ENCODE measurements at regions not wholly inside any gene's neighbourhood (a gene's known extent, or its start where the extent isn't known, plus 50 kb on each side); places are given as distances from the start of the nearest gene placed in this dataset.
"Not testable (repeated sequence)": the region's sequence is repeated elsewhere in the genome, so short reads cannot be mapped to it uniquely, and the experiment has no call there.

GRCh38 chr16:70032906-70033305, 81.2 kb upstream of the PDPR start:
- H3K36me3 Mint-ChIP-seq (ENCODE audit: low read depth): peaks cover 73% of the 10 kb centered on the region
- H3K27ac Mint-ChIP-seq; H3K4me1 ChIP-seq (ENCODE audit: insufficient read depth, low read length); DNase-seq; intact Hi-C loops (cut with DNase I, micrococcal nuclease); H3K27ac ChIP-seq (ENCODE audit: low read depth in 1 of 2, low read length in 2 of 2); H3K9me3 Mint-ChIP-seq; POLR2A ChIA-PET; H3K4me3 Mint-ChIP-seq; H3K4me3 ChIP-seq (ENCODE audit: low read length); H3K27me3 ChIP-seq (ENCODE audit: control insufficient read depth in 1 of 2, insufficient read depth in 2 of 2, low read length in 2 of 2); H3K27me3 Mint-ChIP-seq; H3K9me3 ChIP-seq (ENCODE audit: control insufficient read depth in 1 of 2, insufficient read depth in 1 of 2, low read length in 2 of 2); CTCF ChIA-PET; ATAC-seq (ENCODE audit: poor library complexity); H3K36me3 ChIP-seq (ENCODE audit: insufficient read depth, low read length); H3K4me1 Mint-ChIP-seq (ENCODE audit: low read depth): not testable (repeated sequence)

- H3K27ac Mint-ChIP-seq; H3K4me1 Mint-ChIP-seq (ENCODE audit: low read depth); POLR2A ChIA-PET; H3K27me3 ChIP-seq (ENCODE audit: control insufficient read depth in 1 of 2, insufficient read depth in 2 of 2, low read length in 2 of 2); ATAC-seq (ENCODE audit: poor library complexity); H3K4me3 ChIP-seq (ENCODE audit: low read length); CTCF ChIA-PET; H3K4me3 Mint-ChIP-seq; H3K27ac ChIP-seq (ENCODE audit: low read depth in 1 of 2, low read length in 2 of 2); DNase-seq; H3K9me3 ChIP-seq (ENCODE audit: control insufficient read depth in 1 of 2, insufficient read depth in 1 of 2, low read length in 2 of 2); H3K4me1 ChIP-seq (ENCODE audit: insufficient read depth, low read length); H3K9me3 Mint-ChIP-seq; H3K27me3 Mint-ChIP-seq; intact Hi-C loops (cut with DNase I, micrococcal nuclease): not testable (repeated sequence)
- peaks cover 10% of the 10 kb centered on the region for H3K36me3 ChIP-seq (ENCODE audit: insufficient read depth, low read length)
- H3K36me3 Mint-ChIP-seq (ENCODE audit: low read depth): peaks cover 64% of the 10 kb centered on the region
Observed at GRCh38 chr16:70037913-70038312, 76.2 kb upstream of the PDPR start.

GRCh38 chr16:70040554-70040953, 73.6 kb upstream of the PDPR start:
- H3K27me3 Mint-ChIP-seq; H3K9me3 Mint-ChIP-seq; CTCF ChIA-PET; H3K36me3 ChIP-seq (ENCODE audit: insufficient read depth, low read length); POLR2A ChIA-PET; H3K4me3 Mint-ChIP-seq; H3K4me1 Mint-ChIP-seq (ENCODE audit: low read depth); ATAC-seq (ENCODE audit: poor library complexity); H3K27ac Mint-ChIP-seq; intact Hi-C loops (cut with DNase I, micrococcal nuclease); H3K9me3 ChIP-seq (ENCODE audit: control insufficient read depth in 1 of 2, insufficient read depth in 1 of 2, low read length in 2 of 2); H3K4me1 ChIP-seq (ENCODE audit: insufficient read depth, low read length); H3K27me3 ChIP-seq (ENCODE audit: control insufficient read depth in 1 of 2, insufficient read depth in 2 of 2, low read length in 2 of 2); DNase-seq; H3K27ac ChIP-seq (ENCODE audit: low read depth in 1 of 2, low read length in 2 of 2); H3K4me3 ChIP-seq (ENCODE audit: low read length): not testable (repeated sequence)
- peaks cover 45% of the 10 kb centered on the region for H3K36me3 Mint-ChIP-seq (ENCODE audit: low read depth)

GRCh38 chr16:70043538-70044067, 70.5 kb upstream of the PDPR start:
- peaks cover 39% of the 10 kb centered on the region for H3K36me3 Mint-ChIP-seq (ENCODE audit: low read depth)
- DNase-seq; H3K27ac Mint-ChIP-seq; H3K27ac ChIP-seq (ENCODE audit: low read depth in 1 of 2, low read length in 2 of 2); H3K27me3 ChIP-seq (ENCODE audit: control insufficient read depth in 1 of 2, insufficient read depth in 2 of 2, low read length in 2 of 2); H3K9me3 Mint-ChIP-seq; H3K4me1 ChIP-seq (ENCODE audit: insufficient read depth, low read length); H3K4me3 ChIP-seq (ENCODE audit: low read length); H3K4me3 Mint-ChIP-seq; H3K9me3 ChIP-seq (ENCODE audit: control insufficient read depth in 1 of 2, insufficient read depth in 1 of 2, low read length in 2 of 2); ATAC-seq (ENCODE audit: poor library complexity); intact Hi-C loops (cut with DNase I, micrococcal nuclease); H3K27me3 Mint-ChIP-seq; CTCF ChIA-PET; POLR2A ChIA-PET; H3K4me1 Mint-ChIP-seq (ENCODE audit: low read depth); H3K36me3 ChIP-seq (ENCODE audit: insufficient read depth, low read length): not testable (repeated sequence)

- H3K9me3 ChIP-seq (ENCODE audit: control insufficient read depth in 1 of 2, insufficient read depth in 1 of 2, low read length in 2 of 2); H3K4me3 ChIP-seq (ENCODE audit: low read length); H3K27me3 ChIP-seq (ENCODE audit: control insufficient read depth in 1 of 2, insufficient read depth in 2 of 2, low read length in 2 of 2); H3K4me1 ChIP-seq (ENCODE audit: insufficient read depth, low read length); intact Hi-C loops (cut with DNase I, micrococcal nuclease); H3K36me3 ChIP-seq (ENCODE audit: insufficient read depth, low read length); CTCF ChIA-PET; H3K27ac Mint-ChIP-seq; DNase-seq; H3K27me3 Mint-ChIP-seq; H3K27ac ChIP-seq (ENCODE audit: low read depth in 1 of 2, low read length in 2 of 2); POLR2A ChIA-PET; H3K4me3 Mint-ChIP-seq; H3K4me1 Mint-ChIP-seq (ENCODE audit: low read depth); H3K9me3 Mint-ChIP-seq; ATAC-seq (ENCODE audit: poor library complexity): not testable (repeated sequence)
- peaks cover 22% of the 10 kb centered on the region for H3K36me3 Mint-ChIP-seq (ENCODE audit: low read depth)
Observed at GRCh38 chr16:70046560-70046959, 67.6 kb upstream of the PDPR start.

- DNase-seq; POLR2A ChIA-PET; ATAC-seq (ENCODE audit: poor library complexity); H3K27me3 ChIP-seq (ENCODE audit: control insufficient read depth in 1 of 2, insufficient read depth in 2 of 2, low read length in 2 of 2); H3K4me1 Mint-ChIP-seq (ENCODE audit: low read depth); H3K9me3 Mint-ChIP-seq; H3K4me3 Mint-ChIP-seq; H3K27me3 Mint-ChIP-seq; H3K4me3 ChIP-seq (ENCODE audit: low read length); H3K9me3 ChIP-seq (ENCODE audit: control insufficient read depth in 1 of 2, insufficient read depth in 1 of 2, low read length in 2 of 2); intact Hi-C loops (cut with DNase I, micrococcal nuclease); H3K27ac Mint-ChIP-seq; CTCF ChIA-PET; H3K27ac ChIP-seq (ENCODE audit: low read depth in 1 of 2, low read length in 2 of 2); H3K4me1 ChIP-seq (ENCODE audit: insufficient read depth, low read length); H3K36me3 ChIP-seq (ENCODE audit: insufficient read depth, low read length); H3K36me3 Mint-ChIP-seq (ENCODE audit: low read depth): not testable (repeated sequence)
Observed at GRCh38 chr16:70048083-70048482, 66.0 kb upstream of the PDPR start.

- peaks cover 13% of the 10 kb centered on the region for H3K4me1 Mint-ChIP-seq (ENCODE audit: low read depth)
- H3K9me3 Mint-ChIP-seq; ATAC-seq (ENCODE audit: poor library complexity); H3K36me3 ChIP-seq (ENCODE audit: insufficient read depth, low read length); H3K27ac ChIP-seq (ENCODE audit: low read depth in 1 of 2, low read length in 2 of 2); H3K36me3 Mint-ChIP-seq (ENCODE audit: low read depth); H3K4me3 Mint-ChIP-seq; DNase-seq; H3K9me3 ChIP-seq (ENCODE audit: control insufficient read depth in 1 of 2, insufficient read depth in 1 of 2, low read length in 2 of 2); H3K27me3 ChIP-seq (ENCODE audit: control insufficient read depth in 1 of 2, insufficient read depth in 2 of 2, low read length in 2 of 2); H3K4me1 ChIP-seq (ENCODE audit: insufficient read depth, low read length); H3K4me3 ChIP-seq (ENCODE audit: low read length); intact Hi-C loops (cut with DNase I, micrococcal nuclease); H3K27me3 Mint-ChIP-seq; CTCF ChIA-PET; H3K27ac Mint-ChIP-seq; POLR2A ChIA-PET: not testable (repeated sequence)
Observed at GRCh38 chr16:70058056-70058455, 56.1 kb upstream of the PDPR start.

Measured in CD4-positive, alpha-beta T cell (primary cell).